ENCODE measurements at regions not wholly inside any gene's neighbourhood (a gene's known extent, or its start where the extent isn't known, plus 50 kb on each side); places are given as distances from the start of the nearest gene placed in this dataset.

GRCh38 chr4:187174749-187175148, 451.1 kb upstream of the FAT1 start:
- no peak for DNase-seq (ENCODE audit: insufficient read length, low spot score)
- no peak for FAIRE-seq

GRCh38 chr4:187175197-187175596, 451.5 kb upstream of the FAT1 start:
- DNase-seq (ENCODE audit: insufficient read length, low spot score): no peak
- FAIRE-seq: no peak

- no peak for FAIRE-seq
These were observed 452.7 kb upstream of the FAT1 start for GRCh38 chr4:187176261-187176910.

GRCh38 chr4:187178084-187178483, 454.4 kb upstream of the FAT1 start:
- DNase-seq (ENCODE audit: insufficient read length, low spot score) (no peak), FAIRE-seq (no peak)

More at GRCh38 chr4:187176261-187176910, 452.7 kb upstream of the FAT1 start:
- DNase-seq (ENCODE audit: insufficient read length, low spot score): no peak

GRCh38 chr4:187178587-187178986, 454.9 kb upstream of the FAT1 start:
- FAIRE-seq: no peak

GRCh38 chr4:187179086-187180058, 455.7 kb upstream of the FAT1 start:
- no peak for DNase-seq (ENCODE audit: insufficient read length, low spot score)
- no peak for FAIRE-seq

More at GRCh38 chr4:187178587-187178986, 454.9 kb upstream of the FAT1 start:
- no peak for DNase-seq (ENCODE audit: insufficient read length, low spot score)

GRCh38 chr4:187181054-187181453, 457.4 kb upstream of the FAT1 start:
- FAIRE-seq (no peak), DNase-seq (ENCODE audit: insufficient read length, low spot score) (no peak)

- DNase-seq (ENCODE audit: insufficient read length, low spot score): no peak
- no peak for FAIRE-seq
These were observed 459.7 kb upstream of the FAT1 start for GRCh38 chr4:187183346-187183745.

- no peak for FAIRE-seq
- DNase-seq (ENCODE audit: insufficient read length, low spot score): no peak
These were observed 460.2 kb upstream of the FAT1 start for GRCh38 chr4:187183826-187184225.

- DNase-seq (ENCODE audit: insufficient read length, low spot score) (no peak), FAIRE-seq (no peak)
These were observed 460.9 kb upstream of the FAT1 start for GRCh38 chr4:187184508-187184907.

GRCh38 chr4:187188118-187188517, 464.5 kb upstream of the FAT1 start:
- FAIRE-seq: no peak

GRCh38 chr4:187188741-187189140, 465.1 kb upstream of the FAT1 start:
- DNase-seq (ENCODE audit: insufficient read length, low spot score) (no peak), FAIRE-seq (no peak)

More at GRCh38 chr4:187188118-187188517, 464.5 kb upstream of the FAT1 start:
- no peak for DNase-seq (ENCODE audit: insufficient read length, low spot score)

- FAIRE-seq: no peak
- no peak for DNase-seq (ENCODE audit: insufficient read length, low spot score)
These were observed 466.7 kb upstream of the FAT1 start for GRCh38 chr4:187190390-187190789.

GRCh38 chr4:187191676-187192075, 468.0 kb upstream of the FAT1 start:
- DNase-seq (ENCODE audit: insufficient read length, low spot score) (no peak), FAIRE-seq (peak; percentile 40)

- DNase-seq (ENCODE audit: insufficient read length, low spot score): no peak
- FAIRE-seq: no peak
These were observed 468.6 kb upstream of the FAT1 start for GRCh38 chr4:187192266-187192665.

- no peak for DNase-seq (ENCODE audit: insufficient read length, low spot score)
- FAIRE-seq: no peak
These were observed 469.5 kb upstream of the FAT1 start for GRCh38 chr4:187193141-187193540.

GRCh38 chr4:187204389-187204918, 480.8 kb upstream of the FAT1 start:
- DNase-seq (ENCODE audit: insufficient read length, low spot score) (no peak), FAIRE-seq (no peak)

- FAIRE-seq: no peak
- no peak for DNase-seq (ENCODE audit: insufficient read length, low spot score)
These were observed 484.3 kb upstream of the FAT1 start for GRCh38 chr4:187207931-187208330.

- no peak for DNase-seq (ENCODE audit: insufficient read length, low spot score)
- no peak for FAIRE-seq
These were observed 485.0 kb upstream of the FAT1 start for GRCh38 chr4:187208651-187209050.

- FAIRE-seq (no peak), DNase-seq (ENCODE audit: insufficient read length, low spot score) (no peak)
These were observed 486.4 kb upstream of the FAT1 start for GRCh38 chr4:187209921-187210613.

All from HTR-8/SVneo (cell line).